NCI-H128 (cell line): ENCODE measurements at regions not wholly inside any gene's neighbourhood (a gene's known extent, or its start where the extent isn't known, plus 50 kb on each side); places are given as distances from the start of the nearest gene placed in this dataset.
"Not testable (repeated sequence)": the region's sequence is repeated elsewhere in the genome, so short reads cannot be mapped to it uniquely, and the experiment has no call there.

ENCODE experiments used
- DNase-seq: peaks from one replicate; lab custom pipeline; 2025; ENCODE audit not compliant: unreplicated experiment; lab: John Stamatoyannopoulos, UW

DNA sequence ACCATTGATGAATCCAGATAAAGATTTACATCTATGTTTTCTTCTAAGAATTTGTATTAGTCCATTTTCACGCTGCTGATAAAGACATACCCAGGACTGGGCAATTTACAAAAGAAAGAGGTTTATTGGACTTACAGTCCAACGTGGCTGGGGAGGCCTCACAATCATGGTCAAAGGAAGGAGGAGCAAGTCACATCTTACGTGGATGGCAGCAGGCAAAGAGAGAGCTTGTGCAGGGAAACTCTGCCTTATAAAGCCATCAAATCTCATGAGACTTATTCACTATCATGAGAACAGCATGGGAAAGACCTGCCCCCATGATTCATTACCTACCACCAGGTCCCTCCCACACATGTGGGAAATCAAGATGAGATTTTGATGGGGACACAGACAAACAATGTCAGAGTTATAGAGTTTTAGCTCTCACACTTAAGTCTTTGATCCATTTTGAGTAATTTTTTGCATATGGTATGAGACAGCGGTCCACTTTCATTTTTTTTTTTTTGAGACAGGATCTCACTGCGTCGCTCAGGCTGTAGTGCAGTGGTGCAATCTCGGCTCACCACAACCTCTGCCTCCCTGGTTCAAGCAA lies 53.5 kb upstream of the JADE2 start:
- not testable (repeated sequence) for DNase-seq

GRCh38 chr5:134468921-134469400 lies 56.5 kb upstream of the JADE2 start:
- DNase-seq: no peak

DNA sequence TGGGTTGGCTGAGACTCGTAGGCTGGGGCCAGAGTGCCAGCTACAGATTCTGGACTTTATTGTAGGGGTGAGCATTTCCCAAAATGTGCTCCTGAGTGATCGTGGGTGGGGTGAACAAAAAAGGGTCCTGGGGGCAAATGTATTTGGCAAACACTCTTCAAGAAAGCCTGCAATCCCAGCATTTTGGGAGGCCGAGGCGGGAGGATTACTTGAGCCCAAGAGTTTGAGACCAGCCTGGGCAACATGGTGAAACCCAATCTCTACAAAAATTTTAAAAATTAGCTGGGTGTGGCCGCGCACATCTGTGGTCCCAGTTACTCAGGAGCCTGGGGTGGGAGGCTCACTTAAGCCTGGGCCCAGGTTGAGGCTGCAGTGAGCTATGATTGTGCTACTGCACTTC lies 55.5 kb upstream of the CDKN2AIPNL start:
- no peak for DNase-seq

- DNase-seq: peak; percentile 13
These were observed 54.8 kb upstream of the CDKN2AIPNL start for GRCh38 chr5:134466241-134467069.

GRCh38 chr5:134465816-134466240 lies 54.1 kb upstream of the CDKN2AIPNL start:
- peak; percentile 18 for DNase-seq

DNA sequence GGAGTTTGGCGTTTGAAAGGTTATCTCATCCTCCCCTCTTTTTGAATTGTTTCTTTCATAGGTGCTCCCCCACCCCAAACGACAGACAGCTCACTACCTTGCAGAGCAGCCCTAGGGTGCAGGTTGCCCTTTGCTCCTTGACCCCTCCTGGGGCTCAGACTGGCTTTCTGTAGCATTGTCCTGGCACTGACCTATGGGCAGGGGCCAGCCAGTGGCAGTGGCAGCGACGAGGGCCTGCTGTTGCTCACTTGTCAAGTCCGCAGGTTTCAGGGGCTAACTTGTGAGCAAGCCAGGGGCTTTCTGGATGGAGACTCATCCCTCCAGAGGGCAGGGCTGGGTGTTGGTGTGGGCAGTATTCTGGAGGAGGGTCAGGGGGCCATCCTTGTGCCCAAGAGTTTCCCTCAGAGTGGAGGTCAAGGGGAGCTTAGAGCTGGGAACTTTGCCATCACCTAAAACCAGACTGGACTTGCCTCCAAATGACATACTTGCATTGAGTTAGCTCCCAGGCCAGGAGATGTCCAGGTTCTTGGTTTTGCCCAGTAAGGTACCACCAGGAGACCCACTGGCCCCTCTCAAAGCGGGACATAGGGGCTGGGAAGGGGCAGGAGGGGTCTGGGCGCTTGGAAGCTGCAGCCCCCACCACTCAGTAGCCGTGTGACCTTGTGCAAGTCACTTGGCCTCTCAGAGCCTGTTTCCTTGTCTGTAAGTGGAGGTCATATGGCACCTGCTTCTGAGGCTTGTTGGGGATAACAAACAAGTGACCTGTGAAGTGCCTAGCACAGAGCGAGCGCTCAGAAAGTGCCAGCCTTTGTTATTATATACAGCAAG lies 53.5 kb upstream of the CDKN2AIPNL start:
- no peak for DNase-seq

DNA sequence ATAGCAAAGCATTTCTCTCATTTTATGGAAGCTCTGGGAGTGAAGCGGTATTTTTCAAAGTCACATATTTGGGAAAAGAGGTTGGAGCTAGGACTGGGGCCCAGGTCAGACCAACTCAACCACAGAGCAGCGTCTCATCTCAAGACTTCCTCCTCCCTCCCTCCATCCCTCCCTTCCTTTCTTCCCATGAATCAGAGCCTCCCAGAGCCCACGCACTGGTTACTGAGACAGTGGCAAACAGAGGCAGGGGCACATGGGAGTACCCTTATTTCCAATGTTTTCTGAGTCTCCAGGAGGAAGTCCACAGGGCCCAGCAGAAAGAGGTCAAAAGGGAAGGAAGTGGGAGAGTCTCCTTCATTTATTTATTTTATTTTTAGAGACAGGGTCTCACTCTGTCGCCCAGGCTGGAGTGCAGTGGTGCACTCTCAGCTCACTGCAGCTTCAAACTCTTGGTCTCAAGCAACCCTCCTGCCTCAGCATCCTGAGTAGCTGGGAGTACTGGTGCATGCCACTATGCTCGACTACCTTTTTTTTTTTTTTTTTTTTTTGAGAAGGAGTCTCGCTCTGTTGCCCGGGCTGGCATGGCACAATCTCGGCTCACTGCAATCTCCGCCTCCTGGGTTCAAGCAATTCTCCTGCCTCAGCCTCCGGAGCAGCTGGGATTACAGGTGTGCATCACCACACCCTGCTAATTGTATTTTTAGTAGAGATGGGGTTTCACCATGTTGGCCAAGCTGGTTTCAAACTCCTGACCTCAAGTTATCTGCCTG lies 52.5 kb upstream of the CDKN2AIPNL start:
- DNase-seq: no peak

GRCh38 chr5:134463176-134463720 lies 51.6 kb upstream of the CDKN2AIPNL start:
- no peak for DNase-seq

DNA sequence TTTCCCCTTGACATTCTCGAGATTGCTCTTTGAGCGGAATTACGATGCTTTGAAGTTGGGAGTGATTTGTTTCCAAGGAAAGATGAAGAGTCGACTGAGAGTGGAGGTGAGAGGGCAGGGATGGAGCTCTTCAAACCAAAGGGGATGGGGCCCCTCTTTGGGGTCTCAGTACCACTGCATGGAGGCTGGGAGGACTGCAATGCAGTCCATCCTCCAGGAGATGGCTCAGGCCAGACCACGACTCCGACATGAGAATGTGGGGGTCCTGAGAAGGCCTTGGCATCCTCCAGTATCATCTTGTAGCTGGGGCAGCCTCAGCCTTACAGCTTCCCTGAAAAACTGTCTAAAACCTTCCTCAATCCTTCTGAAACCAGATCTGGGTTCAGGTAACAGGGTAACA lies 51.1 kb upstream of the CDKN2AIPNL start:
- no peak for DNase-seq

DNA sequence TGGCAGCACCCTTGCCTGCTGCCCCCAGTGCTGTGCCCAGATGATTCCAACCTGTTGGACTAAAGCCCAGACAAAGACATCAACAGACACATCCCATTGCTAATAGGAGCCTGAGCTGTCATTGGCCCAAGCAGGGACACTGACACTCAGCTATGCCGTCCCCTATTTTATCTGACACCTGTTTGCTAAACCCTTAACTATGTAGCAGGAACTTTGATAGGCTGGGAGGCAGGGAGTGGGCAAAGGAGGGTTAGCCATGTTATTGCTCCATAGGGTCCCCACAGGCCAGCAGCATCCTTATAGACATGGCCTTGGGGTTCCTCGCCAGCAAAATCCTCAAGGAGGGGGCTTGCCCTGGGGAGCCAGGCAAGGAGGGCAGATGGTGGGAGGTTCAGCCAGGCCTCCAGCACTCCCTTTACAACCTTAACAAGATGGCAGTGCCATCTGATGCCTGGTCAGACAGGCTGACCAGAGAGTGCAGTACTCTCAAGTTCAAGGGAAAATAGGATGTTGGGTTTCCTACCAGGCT lies 50.4 kb upstream of the CDKN2AIPNL start:
- no peak for DNase-seq
